ENCODE measurements at regions not wholly inside any gene's neighbourhood (a gene's known extent, or its start where the extent isn't known, plus 50 kb on each side); places are given as distances from the start of the nearest gene placed in this dataset.

- Histone ChIP-seq H4K20me1 (ENCODE audit: insufficient read depth, low read length) (no peaks in the 10 kb centered on the region), H3K4me1 (ENCODE audit: insufficient read depth, low read length, poor library complexity, severe bottlenecking) (no peaks in the 10 kb centered on the region), H3K27ac (ENCODE audit: low read depth, low read length, poor library complexity, severe bottlenecking) (no peak overlapping the region), H3K79me2 (ENCODE audit: insufficient read depth, low read depth, low read length) (no peaks in the 10 kb centered on the region), H3K9me2 (ENCODE audit: insufficient read depth, low read length) (no peaks in the 10 kb centered on the region), H3K9me3 (ENCODE audit: low read length) (no peaks in the 10 kb centered on the region), H3K36me3 (ENCODE audit: insufficient read depth, low read length) (no peaks in the 10 kb centered on the region), H2AFZ (ENCODE audit: low read length) (no peak overlapping the region), H3K4me2 (ENCODE audit: low read length) (no peak overlapping the region), H3K4me3 (ENCODE audit: low read depth, low read length, poor library complexity, severe bottlenecking) (no peak overlapping the region)
- BruUV-seq (replicated peaks) = no TSS peak
- POLR2A ChIA-PET = no interaction called here
- intact Hi-C loops (cut with micrococcal nuclease; ENCODE audit: unreplicated experiment) = no loop called here
- TF ChIP-seq CTCF (conservative IDR thresholded peaks at IDR 0.05; ENCODE audit: low read length) (no peak), EZH2phosphoT487 (IDR thresholded peaks at IDR 0.05; ENCODE audit: borderline replicate concordance, low read depth, low read length) (no peak)
- CTCF ChIA-PET (ENCODE audit: unreplicated experiment) = no interaction called here
- DNase-seq (ENCODE audit: low spot score) = no peak
These were observed 134.3 kb upstream of the ZMIZ1 start for GRCh38 chr10:78934532-78934898.

GRCh38 chr10:78934994-78935602, 133.7 kb upstream of the ZMIZ1 start:
- Histone ChIP-seq H3K9me2 (ENCODE audit: insufficient read depth, low read length) (no peaks in the 10 kb centered on the region), H3K9me3 (ENCODE audit: low read length) (no peaks in the 10 kb centered on the region), H3K4me3 (ENCODE audit: low read depth, low read length, poor library complexity, severe bottlenecking) (no peak overlapping the region), H3K27ac (ENCODE audit: low read depth, low read length, poor library complexity, severe bottlenecking) (no peak overlapping the region), H2AFZ (ENCODE audit: low read length) (no peak overlapping the region), H3K79me2 (ENCODE audit: insufficient read depth, low read depth, low read length) (no peaks in the 10 kb centered on the region), H3K4me2 (ENCODE audit: low read length) (no peak overlapping the region), H4K20me1 (ENCODE audit: insufficient read depth, low read length) (no peaks in the 10 kb centered on the region), H3K36me3 (ENCODE audit: insufficient read depth, low read length) (no peaks in the 10 kb centered on the region), H3K4me1 (ENCODE audit: insufficient read depth, low read length, poor library complexity, severe bottlenecking) (no peaks in the 10 kb centered on the region)
- no TSS peak for BruUV-seq (replicated peaks)
- intact Hi-C loops (cut with micrococcal nuclease; ENCODE audit: unreplicated experiment) = no loop called here
- CTCF ChIA-PET (ENCODE audit: unreplicated experiment) = no interaction called here
- TF ChIP-seq EZH2phosphoT487 (IDR thresholded peaks at IDR 0.05; ENCODE audit: borderline replicate concordance, low read depth, low read length) (no peak), CTCF (conservative IDR thresholded peaks at IDR 0.05; ENCODE audit: low read length) (no peak)
- POLR2A ChIA-PET = no interaction called here
- no peak for DNase-seq (ENCODE audit: low spot score)

- H3K4me2 ChIP-seq (ENCODE audit: low read length) = no peak overlapping the region
- no peak for DNase-seq (ENCODE audit: low spot score)
- no peak for TF ChIP-seq CTCF (conservative IDR thresholded peaks at IDR 0.05; ENCODE audit: low read length)
- TF ChIP-seq EZH2phosphoT487 (IDR thresholded peaks at IDR 0.05; ENCODE audit: borderline replicate concordance, low read depth, low read length) = no peak
- no peaks in the 10 kb centered on the region for H3K79me2 ChIP-seq (ENCODE audit: insufficient read depth, low read depth, low read length)
- no peaks in the 10 kb centered on the region for H3K9me2 ChIP-seq (ENCODE audit: insufficient read depth, low read length)
- intact Hi-C loops (cut with micrococcal nuclease; ENCODE audit: unreplicated experiment) = no loop called here
- CTCF ChIA-PET (ENCODE audit: unreplicated experiment) = no interaction called here
- H3K9me3 ChIP-seq (ENCODE audit: low read length) = no peaks in the 10 kb centered on the region
- POLR2A ChIA-PET = no interaction called here
- no TSS peak for BruUV-seq (replicated peaks)
- no peak overlapping the region for H3K27ac ChIP-seq (ENCODE audit: low read depth, low read length, poor library complexity, severe bottlenecking)
- H2AFZ ChIP-seq (ENCODE audit: low read length) = no peak overlapping the region
- H3K36me3 ChIP-seq (ENCODE audit: insufficient read depth, low read length) = no peaks in the 10 kb centered on the region
- no peak overlapping the region for H3K4me3 ChIP-seq (ENCODE audit: low read depth, low read length, poor library complexity, severe bottlenecking)
- no peaks in the 10 kb centered on the region for H4K20me1 ChIP-seq (ENCODE audit: insufficient read depth, low read length)
- no peaks in the 10 kb centered on the region for H3K4me1 ChIP-seq (ENCODE audit: insufficient read depth, low read length, poor library complexity, severe bottlenecking)
These were observed 132.9 kb upstream of the ZMIZ1 start for GRCh38 chr10:78935697-78936407.

All from OCI-LY7 (cell line).